Islet precursor cell (in vitro differentiated cells): ENCODE measurements at regions not wholly inside any gene's neighbourhood (a gene's known extent, or its start where the extent isn't known, plus 50 kb on each side); places are given as distances from the start of the nearest gene placed in this dataset.
A peak's percentile ranks its signal among the peaks of the same experiment; 100 is the strongest.
"Not testable (repeated sequence)": the region's sequence is repeated elsewhere in the genome, so short reads cannot be mapped to it uniquely, and the experiment has no call there.

Experiments
- DNase-seq: peaks from one replicate; pipeline ENCODE4 v3.0.0-alpha.2; 2018

GRCh38 chr10:23779301-23779700 is 340.4 kb downstream of the OTUD1 start:
- DNase-seq, result no peak

GRCh38 chr10:23780331-23780730 is 341.5 kb downstream of the OTUD1 start:
- no peak for DNase-seq

GRCh38 chr10:23786594-23786993 is 347.7 kb downstream of the OTUD1 start:
- no peak for DNase-seq

GRCh38 chr10:23793577-23793976 is 354.7 kb downstream of the OTUD1 start:
- DNase-seq, result no peak

- not testable (repeated sequence) for DNase-seq
Measured at GRCh38 chr10:23797452-23797851, 358.6 kb downstream of the OTUD1 start.

GRCh38 chr10:23804125-23804524 is 365.2 kb downstream of the OTUD1 start:
- no peak for DNase-seq

GRCh38 chr10:23813687-23814086 is 374.8 kb downstream of the OTUD1 start:
- DNase-seq, result no peak

- no peak for DNase-seq
Measured at GRCh38 chr10:23818484-23818883, 379.6 kb downstream of the OTUD1 start.

GRCh38 chr10:23820792-23821191 is 381.9 kb downstream of the OTUD1 start:
- no peak for DNase-seq

GRCh38 chr10:23824822-23825221 is 384.1 kb upstream of the KIAA1217 start:
- DNase-seq, result no peak

GRCh38 chr10:23826421-23826820 is 382.5 kb upstream of the KIAA1217 start:
- DNase-seq, result peak; percentile 78

- DNase-seq, result no peak
Measured at GRCh38 chr10:23829556-23829955, 379.4 kb upstream of the KIAA1217 start.

- no peak for DNase-seq
Measured at GRCh38 chr10:23834091-23834490, 374.8 kb upstream of the KIAA1217 start.

- DNase-seq, result no peak
Measured at GRCh38 chr10:23850631-23851030, 358.3 kb upstream of the KIAA1217 start.

- DNase-seq, result no peak
Measured at GRCh38 chr10:23859598-23859997, 349.3 kb upstream of the KIAA1217 start.

GRCh38 chr10:23864631-23865147 is 344.2 kb upstream of the KIAA1217 start:
- DNase-seq, result no peak

- not testable (repeated sequence) for DNase-seq
Measured at GRCh38 chr10:23866985-23867384, 342.0 kb upstream of the KIAA1217 start.

- DNase-seq, result no peak
Measured at GRCh38 chr10:23868121-23868520, 340.8 kb upstream of the KIAA1217 start.

- DNase-seq, result no peak
Measured at GRCh38 chr10:23869548-23869947, 339.4 kb upstream of the KIAA1217 start.

GRCh38 chr10:23869996-23870395 is 338.9 kb upstream of the KIAA1217 start:
- no peak for DNase-seq

GRCh38 chr10:23870651-23871610 is 338.0 kb upstream of the KIAA1217 start:
- no peak for DNase-seq

- no peak for DNase-seq
Measured at GRCh38 chr10:23872290-23872689, 336.6 kb upstream of the KIAA1217 start.

- peak; percentile 48 for DNase-seq
Measured at GRCh38 chr10:23877791-23878320, 331.1 kb upstream of the KIAA1217 start.

GRCh38 chr10:23884670-23885069 is 324.3 kb upstream of the KIAA1217 start:
- DNase-seq, result no peak
